ENCODE measurements at regions not wholly inside any gene's neighbourhood (a gene's known extent, or its start where the extent isn't known, plus 50 kb on each side); places are given as distances from the start of the nearest gene placed in this dataset.

DNA sequence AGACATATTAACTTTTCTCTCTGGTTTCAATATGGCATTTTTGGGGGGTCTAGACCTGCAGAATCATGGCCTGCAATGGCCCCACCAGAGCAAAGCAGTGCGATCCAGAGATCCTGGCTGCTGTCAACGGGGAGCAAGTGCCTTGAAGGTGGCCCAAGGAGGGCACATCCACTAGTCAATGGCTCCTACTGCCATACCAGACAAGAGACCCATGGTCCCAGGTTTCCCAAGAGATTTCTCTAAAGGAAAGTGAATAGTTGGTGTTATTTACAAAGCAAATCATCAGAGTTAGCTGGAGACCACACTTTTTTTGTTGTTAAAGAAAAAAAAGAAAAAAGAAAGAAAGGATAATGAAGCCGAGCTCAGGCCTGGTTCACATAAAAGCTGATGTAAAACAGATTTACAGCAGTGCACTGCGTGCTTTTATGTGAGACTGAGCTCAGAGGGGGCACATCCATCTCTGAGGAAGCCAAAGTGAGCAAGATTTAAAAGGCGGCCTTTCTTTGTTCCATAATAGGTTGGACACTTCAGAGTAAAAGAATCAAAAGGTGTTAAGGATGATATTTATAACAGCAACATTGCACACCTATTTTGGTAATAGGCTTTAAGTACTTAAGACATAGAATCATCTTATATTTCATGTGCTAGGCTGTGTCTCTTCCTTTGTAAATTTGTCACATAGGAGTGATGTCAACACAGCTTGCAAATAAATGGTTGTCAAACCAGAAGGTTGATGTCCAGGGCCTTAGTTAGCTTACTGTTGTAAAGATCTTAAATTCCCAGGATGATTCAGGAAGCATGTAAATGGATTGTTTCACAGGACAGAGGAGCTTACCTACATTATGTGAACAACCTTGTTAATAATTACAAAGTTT lies 201.3 kb upstream of the NTM start:
- TF ChIP-seq TSHZ2 (CRISPR knock-in tag; IDR thresholded peaks at IDR 0.05) (no peak), CREB5 (CRISPR knock-in tag; IDR thresholded peaks at IDR 0.05; ENCODE audit: low read depth) (no peak), ZFP30 (CRISPR knock-in tag; IDR thresholded peaks at IDR 0.05) (no peak), GLIS3 (CRISPR knock-in tag; IDR thresholded peaks at IDR 0.05) (no peak), BACH2 (CRISPR knock-in tag; IDR thresholded peaks at IDR 0.05; ENCODE audit: borderline replicate concordance) (no peak), CSDC2 (CRISPR knock-in tag; IDR thresholded peaks at IDR 0.05) (no peak), POU6F1 (CRISPR knock-in tag; IDR thresholded peaks at IDR 0.05; ENCODE audit: borderline replicate concordance, low read depth) (no peak), ARNTL (CRISPR knock-in tag; IDR thresholded peaks at IDR 0.05; ENCODE audit: borderline replicate concordance, low read depth) (no peak), ISL1 (CRISPR knock-in tag; IDR thresholded peaks at IDR 0.05) (no peak), ZFP3 (CRISPR knock-in tag; IDR thresholded peaks at IDR 0.05) (no peak)
- TF ChIP-seq, protein P1, sequence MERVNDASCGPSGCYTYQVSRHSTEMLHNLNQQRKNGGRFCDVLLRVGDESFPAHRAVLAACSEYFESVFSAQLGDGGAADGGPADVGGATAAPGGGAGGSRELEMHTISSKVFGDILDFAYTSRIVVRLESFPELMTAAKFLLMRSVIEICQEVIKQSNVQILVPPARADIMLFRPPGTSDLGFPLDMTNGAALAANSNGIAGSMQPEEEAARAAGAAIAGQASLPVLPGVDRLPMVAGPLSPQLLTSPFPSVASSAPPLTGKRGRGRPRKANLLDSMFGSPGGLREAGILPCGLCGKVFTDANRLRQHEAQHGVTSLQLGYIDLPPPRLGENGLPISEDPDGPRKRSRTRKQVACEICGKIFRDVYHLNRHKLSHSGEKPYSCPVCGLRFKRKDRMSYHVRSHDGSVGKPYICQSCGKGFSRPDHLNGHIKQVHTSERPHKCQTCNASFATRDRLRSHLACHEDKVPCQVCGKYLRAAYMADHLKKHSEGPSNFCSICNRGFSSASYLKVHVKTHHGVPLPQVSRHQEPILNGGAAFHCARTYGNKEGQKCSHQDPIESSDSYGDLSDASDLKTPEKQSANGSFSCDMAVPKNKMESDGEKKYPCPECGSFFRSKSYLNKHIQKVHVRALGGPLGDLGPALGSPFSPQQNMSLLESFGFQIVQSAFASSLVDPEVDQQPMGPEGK (CRISPR knock-in tag; IDR thresholded peaks at IDR 0.05; ENCODE audit: borderline replicate concordance): no peak

Data from SK-N-SH treated with all-trans-retinoic acid at 6 μM for 48 hours (cell line).